Trophoblast cell (in vitro differentiated cells and primary cell): ENCODE measurements at regions not wholly inside any gene's neighbourhood (a gene's known extent, or its start where the extent isn't known, plus 50 kb on each side); places are given as distances from the start of the nearest gene placed in this dataset.

Experiments used
- DNase-seq, 2 donors: peaks; one replicate each; pipeline ENCODE4 v3.0.0-alpha.2; 2016
- H2AFZ ChIP-seq: 2 replicates; pipeline ENCODE4 v1.6.1; 2013; ENCODE audit warnings: low read length, moderate library complexity, mild to moderate bottlenecking; ENCODE audit not compliant: insufficient read depth, poor library complexity
- H2AK5ac ChIP-seq: 2 replicates; pipeline ENCODE4 v1.6.1; 2013; ENCODE audit warnings: mild to moderate bottlenecking, low read length
- H2BK120ac ChIP-seq: 2 replicates; pipeline ENCODE4 v1.6.1; 2013; ENCODE audit warnings: low read length, mild to moderate bottlenecking, moderate library complexity; ENCODE audit not compliant: insufficient read depth, poor library complexity
- H2BK12ac ChIP-seq: 2 replicates; pipeline ENCODE4 v1.6.1; 2013; ENCODE audit warnings: mild to moderate bottlenecking, low read length, moderate library complexity
- H2BK5ac ChIP-seq: 2 replicates; pipeline ENCODE4 v1.6.1; 2013; ENCODE audit warnings: low read length, low read depth, moderate library complexity, mild to moderate bottlenecking; ENCODE audit not compliant: poor library complexity
- H3K14ac ChIP-seq: 2 replicates; pipeline ENCODE4 v1.6.1; 2013; ENCODE audit warnings: mild to moderate bottlenecking, low read length
- H3K18ac ChIP-seq: 2 replicates; pipeline ENCODE4 v1.6.1; 2013; ENCODE audit warnings: mild to moderate bottlenecking, low read length
- H3K23ac ChIP-seq: 2 replicates; pipeline ENCODE4 v1.6.1; 2013; ENCODE audit warnings: low read length
- H3K27ac ChIP-seq: 2 replicates; pipeline ENCODE4 v1.5.1; 2013; ENCODE audit warnings: low read depth, mild to moderate bottlenecking, inconsistent platforms, low read length, moderate library complexity
- H3K27me3 ChIP-seq: 2 replicates; pipeline ENCODE4 v1.6.1; 2013; ENCODE audit warnings: inconsistent platforms, mild to moderate bottlenecking, low read length, moderate library complexity; ENCODE audit not compliant: insufficient read depth
- H3K36me3 ChIP-seq, 2 experiments: 1 replicate in 1 of 2; 2 replicates in 1 of 2; pipeline ENCODE4 v1.6.1; 2013; ENCODE audit warnings: low read length in 2 of 2, mild to moderate bottlenecking in 2 of 2, moderate library complexity in 1 of 2; ENCODE audit not compliant: insufficient read depth in 2 of 2, control insufficient read depth in 1 of 2
- H3K4ac ChIP-seq: 2 replicates; pipeline ENCODE4 v1.6.1; 2013; ENCODE audit warnings: low read depth, mild to moderate bottlenecking, low read length, moderate library complexity
- H3K4me1 ChIP-seq, 2 experiments: 1 replicate in 1 of 2; 2 replicates in 1 of 2; pipeline ENCODE4 v1.6.1; 2013; ENCODE audit warnings: low read length in 2 of 2, mild to moderate bottlenecking in 2 of 2, moderate library complexity in 1 of 2; ENCODE audit not compliant: insufficient read depth in 2 of 2, control insufficient read depth in 1 of 2
- H3K4me2 ChIP-seq: 2 replicates; pipeline ENCODE4 v1.6.1; 2013; ENCODE audit warnings: inconsistent platforms, mild to moderate bottlenecking, low read length, moderate library complexity
- H3K4me3 ChIP-seq: 2 replicates; pipeline ENCODE4 v1.5.1; 2013; ENCODE audit warnings: mild to moderate bottlenecking, low read depth, low read length, inconsistent platforms
- H3K79me1 ChIP-seq: one replicate; pipeline ENCODE4 v1.6.1; 2013; ENCODE audit warnings: low read length
- H3K79me2 ChIP-seq: 2 replicates; pipeline ENCODE4 v1.6.1; 2013; ENCODE audit warnings: low read length, mild to moderate bottlenecking; ENCODE audit not compliant: control insufficient read depth, insufficient read depth, poor library complexity
- H3K9ac ChIP-seq: 2 replicates; pipeline ENCODE4 v1.6.1; 2013; ENCODE audit warnings: mild to moderate bottlenecking, low read length
- H3K9me3 ChIP-seq: 2 replicates; pipeline ENCODE4 v1.6.1; 2013; ENCODE audit warnings: low read depth, mild to moderate bottlenecking, control low read depth, inconsistent platforms, low read length; ENCODE audit not compliant: insufficient read depth
- H4K12ac ChIP-seq: 2 replicates; pipeline ENCODE4 v1.6.1; 2013; ENCODE audit warnings: low read depth, mild to moderate bottlenecking, low read length, moderate library complexity
- H4K8ac ChIP-seq: 2 replicates; pipeline ENCODE4 v1.6.1; 2013; ENCODE audit warnings: low read depth, mild to moderate bottlenecking, low read length, moderate library complexity
- H4K91ac ChIP-seq: one replicate; pipeline ENCODE4 v1.6.1; 2013; ENCODE audit warnings: low read depth, mild to moderate bottlenecking, low read length, moderate library complexity
- WGBS: extraction: QIAGEN DNeasy Blood & Tissue Kit; methylation state at CpG from one replicate; pipeline ENCODE4 v1.1.7; 2013; ENCODE audit warnings: missing lambda C conversion rate; ENCODE audit not compliant: insufficient read length, insufficient coverage; ENCODE audit errors: extremely low coverage; 5-methylcytosine and 5-hydroxymethylcytosine counted together

- no peak overlapping the region for H3K4me2 ChIP-seq
- no peak overlapping the region for H3K27ac ChIP-seq
- no peak overlapping the region for H2BK12ac ChIP-seq
- no peak overlapping the region for H3K9ac ChIP-seq
- H2BK5ac ChIP-seq: no peak overlapping the region
- H3K36me3 ChIP-seq: no peaks in the 10 kb centered on the region
- no peaks in the 10 kb centered on the region for H3K4me1 ChIP-seq
- no peaks in the 10 kb centered on the region for H3K27me3 ChIP-seq
- H2BK120ac ChIP-seq: no peak overlapping the region
- H2AK5ac ChIP-seq: no peak overlapping the region
- H4K8ac ChIP-seq: no peak overlapping the region
- H2AFZ ChIP-seq: no peak overlapping the region
- H3K14ac ChIP-seq: no peak overlapping the region
- no CpG with 5 or more reads among the region's 8 CpGs for WGBS
- no peak overlapping the region for H4K12ac ChIP-seq
- no peak overlapping the region for H3K4me3 ChIP-seq
- no peak overlapping the region for H3K4ac ChIP-seq
- no peak overlapping the region for H3K18ac ChIP-seq
- no peak for DNase-seq
- no peak overlapping the region for H3K23ac ChIP-seq
- H4K91ac ChIP-seq: no peak overlapping the region
- H3K79me2 ChIP-seq: no peaks in the 10 kb centered on the region
- H3K9me3 ChIP-seq: no peaks in the 10 kb centered on the region
- no peaks in the 10 kb centered on the region for H3K79me1 ChIP-seq
Measured at GRCh38 chr12:126734710-126735109, 1532.3 kb upstream of the TMEM132C start.

GRCh38 chr12:126741536-126742240 lies 1525.3 kb upstream of the TMEM132C start:
- H3K27ac ChIP-seq: no peak overlapping the region
- no peak overlapping the region for H3K14ac ChIP-seq
- no peak for DNase-seq
- H4K91ac ChIP-seq: no peak overlapping the region
- no peaks in the 10 kb centered on the region for H3K9me3 ChIP-seq
- peaks cover 0 to 2% of the 10 kb centered on the region in 2 experiments for H3K4me1 ChIP-seq
- no peak overlapping the region for H2BK120ac ChIP-seq
- no peaks in the 10 kb centered on the region for H3K27me3 ChIP-seq
- no peak overlapping the region for H3K4me3 ChIP-seq
- H4K12ac ChIP-seq: no peak overlapping the region
- no peak overlapping the region for H2AK5ac ChIP-seq
- H3K79me1 ChIP-seq: no peaks in the 10 kb centered on the region
- no peak overlapping the region for H2BK5ac ChIP-seq
- H4K8ac ChIP-seq: no peak overlapping the region
- no peak overlapping the region for H3K4ac ChIP-seq
- no peaks in the 10 kb centered on the region for H3K79me2 ChIP-seq
- no peak overlapping the region for H2BK12ac ChIP-seq
- H3K36me3 ChIP-seq: no peaks in the 10 kb centered on the region
- H2AFZ ChIP-seq: no peak overlapping the region
- H3K23ac ChIP-seq: no peak overlapping the region
- H3K4me2 ChIP-seq: no peak overlapping the region
- no CpG with 5 or more reads among the region's 12 CpGs for WGBS
- no peak overlapping the region for H3K18ac ChIP-seq
- no peak overlapping the region for H3K9ac ChIP-seq

- Histone ChIP-seq H3K27ac (no peak overlapping the region), H2BK5ac (no peak overlapping the region), H3K27me3 (no peaks in the 10 kb centered on the region), H4K91ac (no peak overlapping the region), H3K4me2 (no peak overlapping the region), H3K23ac (no peak overlapping the region), H2BK12ac (no peak overlapping the region), H2BK120ac (no peak overlapping the region), H3K36me3 (no peaks in the 10 kb centered on the region), H3K9ac (no peak overlapping the region), H3K79me1 (no peaks in the 10 kb centered on the region), H2AFZ (no peak overlapping the region), H3K9me3 (no peaks in the 10 kb centered on the region), H4K8ac (no peak overlapping the region), H3K4ac (no peak overlapping the region), H2AK5ac (no peak overlapping the region), H3K14ac (no peak overlapping the region), H3K4me3 (no peak overlapping the region), H3K18ac (no peak overlapping the region), H3K4me1 (peaks cover 0 to 2% of the 10 kb centered on the region in 2 experiments), H4K12ac (no peak overlapping the region), H3K79me2 (no peaks in the 10 kb centered on the region)
- no CpG with 5 or more reads among the region's 9 CpGs for WGBS
- DNase-seq: no peak
Measured at GRCh38 chr12:126742241-126742641, 1524.7 kb upstream of the TMEM132C start.

- no peak overlapping the region for H3K23ac ChIP-seq
- H3K79me2 ChIP-seq: no peaks in the 10 kb centered on the region
- H4K8ac ChIP-seq: no peak overlapping the region
- no peak overlapping the region for H3K27ac ChIP-seq
- WGBS: no CpG with 5 or more reads among the region's 11 CpGs
- no peaks in the 10 kb centered on the region for H3K4me1 ChIP-seq
- no peak overlapping the region for H2BK12ac ChIP-seq
- no peak overlapping the region for H3K4me3 ChIP-seq
- no peak overlapping the region for H2BK5ac ChIP-seq
- peak in 1 of 2 donors; percentile 17 for DNase-seq
- no peak overlapping the region for H3K4me2 ChIP-seq
- no peak overlapping the region for H3K14ac ChIP-seq
- no peak overlapping the region for H2AK5ac ChIP-seq
- H4K12ac ChIP-seq: no peak overlapping the region
- no peak overlapping the region for H3K9ac ChIP-seq
- H3K79me1 ChIP-seq: no peaks in the 10 kb centered on the region
- no peak overlapping the region for H2BK120ac ChIP-seq
- no peak overlapping the region for H4K91ac ChIP-seq
- H2AFZ ChIP-seq: no peak overlapping the region
- H3K27me3 ChIP-seq: no peaks in the 10 kb centered on the region
- no peak overlapping the region for H3K18ac ChIP-seq
- no peak overlapping the region for H3K4ac ChIP-seq
- H3K9me3 ChIP-seq: no peaks in the 10 kb centered on the region
- H3K36me3 ChIP-seq: no peaks in the 10 kb centered on the region
Measured at GRCh38 chr12:126747530-126748149, 1519.3 kb upstream of the TMEM132C start.
